Activated CD8-positive, alpha-beta memory T cell treated with anti-CD3 and anti-CD28 coated beads, Interleukin-2, amount 50 U/mL, for 24 hours (primary cell): ENCODE measurements at regions not wholly inside any gene's neighbourhood (a gene's known extent, or its start where the extent isn't known, plus 50 kb on each side); places are given as distances from the start of the nearest gene placed in this dataset.
"Not testable (repeated sequence)": the region's sequence is repeated elsewhere in the genome, so short reads cannot be mapped to it uniquely, and the experiment has no call there.

Experiments used
- DNase-seq: peaks from one replicate; pipeline ENCODE4 v3.0.0-alpha.2; 2020; ENCODE audit errors: extremely low read depth

DNA sequence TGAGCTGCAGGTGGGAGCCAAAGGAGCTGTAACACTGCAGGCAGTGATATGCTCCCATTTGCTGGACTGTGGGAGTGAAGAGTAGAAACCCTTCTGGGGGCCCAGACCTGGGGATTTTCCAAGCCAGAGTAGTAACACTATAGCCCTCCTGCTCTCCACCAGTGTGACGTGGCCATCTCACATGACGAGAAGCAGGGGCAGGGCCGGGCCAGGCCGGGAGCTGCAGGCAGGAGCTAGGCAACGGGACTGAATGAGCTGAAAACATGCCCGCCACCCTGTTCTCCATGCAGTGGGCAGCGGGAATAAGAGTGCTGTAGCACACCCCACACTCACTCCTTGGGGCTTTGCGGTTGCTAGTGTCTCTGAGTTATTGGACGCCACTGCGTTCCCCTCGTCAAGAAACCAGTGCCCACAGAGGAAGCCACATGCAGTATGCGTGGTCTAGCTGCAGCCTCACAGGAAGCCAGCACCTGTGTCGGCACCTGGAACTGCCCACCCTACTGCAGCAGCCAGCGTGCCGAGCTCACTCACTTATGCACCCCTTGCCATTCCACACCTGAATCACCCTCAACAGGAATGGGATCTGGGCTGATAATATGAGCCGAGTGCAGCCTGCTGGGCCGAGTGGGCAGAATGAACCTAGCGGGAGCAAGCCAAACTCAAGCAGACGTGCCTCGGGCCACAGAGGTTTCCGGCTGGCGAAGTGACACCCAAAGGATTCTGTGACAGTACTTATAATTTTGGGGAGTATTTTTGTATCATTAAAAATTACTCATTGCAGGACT, 1389.6 kb downstream of the KCNT2 start:
- DNase-seq = no peak

DNA sequence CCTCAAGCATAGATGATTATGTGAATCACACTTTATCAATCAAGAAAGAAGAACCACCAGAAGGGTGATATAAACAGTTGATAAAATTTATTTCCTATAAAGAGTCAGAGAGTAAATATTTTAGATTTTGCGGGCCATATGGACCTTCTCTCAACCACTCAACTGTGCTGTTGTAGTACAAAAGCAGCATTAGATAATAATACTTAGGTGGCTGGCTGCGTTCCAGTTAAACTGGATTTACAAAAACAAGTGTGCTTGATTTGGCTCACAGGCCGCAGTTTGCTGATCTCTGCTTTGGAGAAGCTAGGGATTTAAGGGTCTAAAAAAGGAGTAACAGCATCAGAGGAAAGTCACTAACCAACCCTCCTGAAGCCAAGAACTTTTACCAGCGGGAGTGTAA, 1406.0 kb downstream of the KCNT2 start:
- no peak for DNase-seq

DNA sequence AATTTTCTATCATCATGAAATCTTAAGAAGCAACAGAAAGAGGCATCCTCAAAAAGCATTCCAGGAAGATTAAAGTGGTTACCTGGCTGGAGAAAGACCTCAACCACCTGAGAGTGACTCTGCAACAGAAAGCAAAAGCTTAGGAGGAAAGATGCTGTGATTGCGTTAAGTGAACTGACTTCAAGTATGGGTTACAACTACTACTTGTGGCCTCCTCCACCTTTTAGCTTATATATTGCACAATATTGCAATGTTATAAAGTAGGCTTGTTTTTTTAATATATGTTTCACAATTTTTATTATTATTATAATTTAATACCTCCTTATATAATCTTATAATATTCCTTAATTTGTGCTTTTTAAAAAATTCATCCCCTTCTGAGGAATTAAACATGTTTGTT, 1407.5 kb downstream of the KCNT2 start:
- no peak for DNase-seq

DNA sequence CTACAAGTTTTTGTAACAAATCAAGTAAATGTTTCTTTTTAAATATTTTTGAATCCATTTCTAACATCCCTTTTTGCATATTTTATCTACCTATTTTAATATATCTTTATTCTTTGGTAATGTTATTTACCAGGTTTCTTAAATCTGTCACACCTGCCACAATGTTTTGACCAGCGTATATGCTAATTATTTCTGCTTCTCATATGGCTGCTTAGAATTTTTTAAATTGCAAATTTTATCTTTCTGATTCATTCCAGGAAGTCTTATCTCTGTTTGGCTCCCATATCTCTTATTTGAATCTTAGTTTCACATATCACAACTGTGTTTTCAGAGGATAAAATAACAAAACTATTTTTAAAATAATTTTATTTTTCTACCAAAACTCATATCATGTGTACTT, 1411.1 kb downstream of the KCNT2 start:
- no peak for DNase-seq

DNA sequence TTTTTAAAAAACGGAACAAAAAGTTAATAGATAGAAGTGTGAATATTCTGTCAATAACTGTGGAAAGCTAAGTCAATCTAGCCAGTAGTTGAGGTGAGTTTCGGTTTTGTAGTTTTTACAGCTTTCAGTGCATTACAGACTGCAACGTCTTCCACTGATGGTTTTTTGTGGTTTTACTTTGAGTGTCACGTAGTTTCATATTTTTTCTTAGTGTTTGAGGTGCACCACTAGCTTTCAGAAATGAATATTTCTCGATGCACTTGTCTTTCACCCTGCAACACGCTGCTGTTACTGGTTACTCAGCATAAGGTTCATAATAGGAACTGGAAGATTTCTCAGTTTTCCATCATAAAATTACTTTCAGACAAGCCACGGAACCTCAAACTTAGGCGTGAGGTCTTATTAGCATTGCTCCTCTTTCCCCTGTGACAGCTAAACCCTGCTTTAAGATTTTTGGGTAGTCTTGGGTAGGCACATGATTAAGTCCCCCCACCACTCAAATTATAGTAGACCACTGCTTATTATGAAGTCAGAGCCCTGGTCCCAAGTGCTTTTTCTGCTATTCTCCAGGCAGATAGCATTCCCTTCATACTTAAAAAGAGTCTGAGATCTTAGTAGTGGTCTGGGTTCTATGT, 1412.7 kb downstream of the KCNT2 start:
- no peak for DNase-seq

DNA sequence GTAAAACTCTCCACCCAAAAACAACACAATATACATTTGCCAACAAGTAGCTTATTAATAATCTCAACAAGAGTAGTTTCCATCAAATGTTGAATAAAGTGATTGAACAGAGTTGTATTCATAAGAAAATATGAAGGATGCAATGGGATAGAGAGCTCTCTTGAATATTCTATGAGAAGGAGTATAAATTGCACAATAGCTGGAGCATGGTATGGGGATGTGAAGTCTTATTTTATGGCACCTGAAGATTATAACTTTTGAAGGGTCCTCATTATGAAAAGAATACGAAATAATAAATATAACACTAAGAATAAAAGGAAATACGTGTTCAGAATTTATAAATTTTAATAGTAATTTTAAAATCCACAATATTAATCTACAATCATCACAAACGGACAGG, 1415.1 kb downstream of the KCNT2 start:
- no peak for DNase-seq

DNA sequence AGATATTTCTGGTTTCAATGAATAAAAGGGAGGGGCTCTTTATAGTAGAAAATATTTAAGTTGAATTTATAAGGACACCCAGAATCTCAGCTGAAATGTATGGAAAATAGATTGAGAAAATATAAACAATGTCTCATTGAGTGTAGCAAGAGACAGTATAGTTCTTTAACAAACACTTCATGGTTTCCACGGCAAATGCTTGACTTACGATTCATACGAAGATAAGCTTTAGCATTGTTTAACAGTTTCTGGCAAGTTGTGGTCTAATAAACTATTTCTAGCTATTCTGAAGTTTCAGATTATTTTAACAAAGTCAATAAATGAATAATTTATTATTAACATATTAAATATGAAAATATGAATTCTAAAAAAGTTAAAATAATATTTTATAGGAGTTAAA, 1419.4 kb downstream of the KCNT2 start:
- no peak for DNase-seq

DNA sequence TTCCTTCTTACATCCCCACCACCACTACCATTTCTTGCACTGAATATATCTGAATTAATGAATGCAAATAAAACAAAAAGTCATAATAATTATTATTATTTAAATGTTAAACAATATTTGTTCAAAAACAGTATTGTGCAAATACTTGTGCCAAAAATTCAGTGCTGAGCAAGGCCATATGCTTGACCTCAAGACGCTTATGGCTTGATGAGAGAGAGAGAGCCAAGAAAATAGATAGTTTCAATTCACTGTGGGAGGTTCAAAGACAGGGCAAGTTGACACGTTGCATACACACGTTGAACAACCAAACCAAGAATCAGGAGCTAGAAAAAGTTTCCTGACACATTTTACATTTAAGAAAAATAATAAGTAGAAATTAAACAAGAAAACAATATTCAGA, 1421.7 kb downstream of the KCNT2 start:
- no peak for DNase-seq

DNA sequence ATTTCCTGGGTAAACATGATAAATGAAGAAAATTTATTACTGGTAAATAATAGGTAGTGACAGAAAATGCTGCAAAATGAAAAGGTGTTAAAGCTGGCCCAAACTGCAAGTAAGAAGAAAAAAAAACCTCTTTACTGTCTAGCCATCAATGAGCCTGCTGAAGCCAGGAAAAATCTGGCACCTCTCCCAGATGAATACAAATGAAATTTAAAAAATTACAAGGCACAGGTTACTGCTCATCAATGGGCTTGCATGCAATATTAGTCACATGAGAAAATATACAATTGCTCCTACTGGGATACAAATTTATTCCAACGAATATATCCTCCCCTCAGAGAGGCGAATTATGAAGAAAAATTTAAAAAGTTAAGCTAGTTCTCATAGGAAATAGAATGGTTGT, 1422.5 kb downstream of the KCNT2 start:
- DNase-seq = no peak

DNA sequence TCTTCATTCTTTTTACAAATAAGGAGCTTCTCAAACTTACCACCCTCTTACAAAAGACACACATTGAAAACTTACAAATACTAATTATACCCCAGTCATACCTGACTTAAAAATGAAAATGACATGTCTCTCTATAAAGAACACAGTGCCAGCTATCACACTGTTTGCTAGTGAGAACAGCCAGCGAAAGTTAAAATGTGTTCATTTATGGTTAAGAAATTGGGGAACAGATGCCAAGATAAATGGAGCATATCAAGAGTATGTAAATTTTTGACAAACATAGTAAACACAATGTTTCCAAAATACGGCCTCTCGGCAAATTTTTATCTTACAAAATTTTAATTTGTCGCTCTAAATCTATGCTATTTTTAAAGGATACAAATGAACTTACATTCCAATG, 1422.9 kb downstream of the KCNT2 start:
- no peak for DNase-seq

DNA sequence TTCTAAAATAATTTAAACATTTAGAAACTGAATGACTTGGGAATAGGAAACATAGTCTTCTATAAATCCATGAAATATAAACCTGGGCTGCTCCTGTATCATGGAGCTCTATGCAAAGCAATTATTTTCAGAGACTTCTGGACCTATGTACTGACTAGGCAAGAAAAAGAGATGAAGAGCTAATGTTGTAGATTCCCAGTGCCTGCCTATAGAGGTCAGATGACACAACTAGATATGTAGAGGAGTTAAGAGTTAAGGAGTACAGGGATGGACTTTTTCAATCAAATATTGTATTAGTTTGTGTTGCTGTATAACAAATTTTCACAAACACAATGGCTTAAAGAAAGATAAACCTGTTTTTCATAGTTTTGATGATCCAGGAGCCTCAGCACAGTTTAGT, 1434.5 kb downstream of the KCNT2 start:
- DNase-seq = no peak

DNA sequence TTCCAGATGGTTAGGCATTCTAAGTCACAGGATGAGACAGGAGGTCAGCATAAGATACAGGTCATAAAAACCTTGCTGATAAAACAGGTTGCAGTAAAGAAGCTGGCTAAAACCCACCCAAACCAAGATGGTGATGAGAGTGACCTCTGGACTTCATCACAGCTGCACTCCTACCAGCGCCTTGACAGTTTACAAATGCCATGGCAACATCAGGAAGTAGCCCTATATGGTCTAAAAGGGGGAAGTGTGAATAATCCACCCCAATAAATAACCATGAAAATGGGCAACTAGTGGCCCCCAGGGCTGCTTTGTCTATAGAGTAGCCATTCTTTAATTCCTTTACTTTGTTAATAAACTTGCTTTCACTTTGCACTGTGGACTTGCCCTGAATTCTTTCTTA, 1448.4 kb downstream of the KCNT2 start:
- DNase-seq = not testable (repeated sequence)

DNA sequence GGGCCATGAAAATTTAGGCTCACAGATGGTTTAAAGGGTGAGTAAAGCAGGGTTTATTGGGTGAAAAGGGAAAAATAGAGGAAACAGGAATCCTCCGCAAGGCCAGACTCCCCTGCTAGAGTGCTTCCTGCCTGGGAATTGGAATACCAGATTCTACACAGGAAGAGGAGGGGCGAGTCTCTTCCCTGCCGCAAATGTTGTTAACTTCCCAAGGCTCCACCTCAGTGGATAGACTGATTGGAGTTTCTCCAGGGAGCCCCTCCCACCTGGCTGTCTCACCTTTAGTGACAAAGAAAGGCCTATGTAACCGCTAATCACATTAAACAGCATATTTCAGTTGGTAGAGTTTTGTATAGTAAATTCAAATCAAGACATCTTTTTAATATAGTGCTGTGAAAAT, 1450.1 kb downstream of the KCNT2 start:
- no peak for DNase-seq

DNA sequence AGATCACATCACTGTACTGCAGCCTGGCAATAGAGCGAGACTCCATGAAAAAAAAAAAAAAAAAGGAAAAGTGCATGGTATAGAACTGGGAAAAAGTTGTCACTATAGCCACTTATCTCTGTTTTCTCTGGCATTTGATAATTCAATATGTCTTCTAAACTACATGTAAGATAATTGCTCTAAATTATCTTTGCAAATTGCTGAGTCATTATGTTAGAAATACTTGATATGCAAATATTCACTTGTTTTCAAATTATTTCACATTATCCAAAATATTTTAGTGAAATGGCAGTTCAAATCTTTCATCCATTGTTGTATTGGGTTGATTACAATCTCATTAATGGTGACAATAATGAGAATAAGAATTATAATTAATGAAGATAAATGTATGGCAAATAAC, 1455.1 kb downstream of the KCNT2 start:
- no peak for DNase-seq

DNA sequence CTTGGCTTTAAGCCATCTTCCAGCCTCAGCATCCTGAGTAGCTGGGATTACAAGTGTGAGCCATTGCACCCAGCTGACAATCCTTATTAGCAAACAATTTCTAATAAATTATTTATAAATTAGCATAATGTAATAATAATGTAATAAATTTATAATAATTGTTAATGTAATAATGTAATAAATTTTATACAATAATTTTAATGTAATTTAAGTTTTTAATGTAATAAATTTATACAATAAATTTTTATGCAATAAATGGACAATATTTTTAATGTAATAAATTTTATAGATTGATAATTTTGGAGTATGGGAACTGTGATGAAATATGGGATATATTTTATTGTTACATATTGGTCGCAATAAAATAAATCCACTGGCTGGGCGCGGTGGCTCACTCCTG, 1457.5 kb downstream of the KCNT2 start:
- DNase-seq = no peak

DNA sequence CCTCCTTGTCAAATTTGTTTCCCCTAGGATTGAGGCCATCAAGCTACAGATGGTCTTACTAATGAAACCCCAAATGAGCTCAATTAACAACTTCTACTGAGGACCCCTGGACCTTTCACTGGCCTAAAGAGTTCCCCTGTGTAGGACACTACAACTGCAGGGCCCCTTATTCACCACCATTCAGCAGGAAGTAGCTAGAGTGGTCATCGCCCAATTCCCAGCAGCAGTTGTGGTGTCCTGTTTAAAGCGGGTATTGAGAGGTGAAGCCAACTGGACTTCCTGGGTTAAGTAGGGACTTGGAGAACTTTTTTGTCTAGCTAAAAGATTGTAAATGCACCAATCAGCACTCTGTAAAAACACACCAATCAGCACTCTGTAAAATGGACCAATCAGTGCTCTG, 1466.9 kb downstream of the KCNT2 start:
- no peak for DNase-seq

DNA sequence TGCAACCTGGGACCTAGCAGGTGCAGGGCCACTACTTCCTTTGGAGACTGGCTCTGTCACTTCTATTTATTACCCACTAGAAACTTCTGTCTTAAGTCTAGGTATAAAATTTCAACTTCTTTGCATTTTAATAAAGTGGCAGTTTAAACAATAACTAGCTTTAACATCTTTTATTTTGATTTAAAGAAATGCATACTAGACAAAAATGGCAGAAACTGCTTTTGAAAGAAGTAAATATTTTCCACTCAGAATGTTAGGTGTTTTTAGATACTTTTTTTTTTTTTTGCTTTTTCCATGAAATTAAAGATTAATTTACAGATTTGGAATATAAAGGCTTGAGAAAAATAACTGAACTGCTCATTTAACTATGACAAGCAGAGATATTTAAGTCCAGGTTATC, 1477.6 kb downstream of the KCNT2 start:
- no peak for DNase-seq

DNA sequence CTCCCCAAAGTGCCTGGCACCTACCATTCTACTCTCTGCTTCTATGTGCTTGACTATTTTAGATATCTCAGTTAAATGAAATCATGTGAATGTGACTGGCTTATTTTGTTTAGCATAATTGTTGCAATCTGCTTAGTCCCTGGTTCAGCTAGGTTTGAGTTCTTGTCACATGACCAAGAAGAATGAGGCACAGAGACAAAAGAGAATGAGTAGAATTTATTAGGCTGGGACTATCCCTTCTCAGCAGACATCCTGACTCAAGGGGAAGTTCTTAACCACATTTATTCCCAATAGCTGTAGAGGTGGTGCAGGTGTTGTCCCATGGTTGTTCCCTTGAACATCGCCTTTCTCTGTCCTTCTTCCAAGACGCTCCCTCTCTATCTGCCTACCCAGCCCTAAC, 1485.7 kb downstream of the KCNT2 start:
- no peak for DNase-seq

DNA sequence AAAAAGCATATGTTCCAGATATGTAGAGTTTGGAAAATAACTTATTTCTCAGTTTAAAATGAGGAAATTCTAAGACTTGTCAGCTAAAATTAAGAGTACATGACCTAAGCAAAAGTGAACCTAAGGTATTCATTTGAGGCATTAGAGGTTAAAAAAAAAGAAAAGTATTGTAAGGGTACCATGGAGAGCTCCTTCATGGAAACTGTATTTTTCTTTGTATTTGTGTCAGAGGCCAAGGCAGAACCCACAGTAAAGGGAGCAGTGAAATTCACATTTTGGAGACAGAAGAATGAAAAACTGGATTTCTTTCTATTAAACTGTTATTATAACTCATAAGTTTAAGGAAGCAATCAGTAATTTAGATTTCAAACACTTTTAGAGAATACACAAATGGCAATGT, 1494.8 kb downstream of the KCNT2 start:
- no peak for DNase-seq

DNA sequence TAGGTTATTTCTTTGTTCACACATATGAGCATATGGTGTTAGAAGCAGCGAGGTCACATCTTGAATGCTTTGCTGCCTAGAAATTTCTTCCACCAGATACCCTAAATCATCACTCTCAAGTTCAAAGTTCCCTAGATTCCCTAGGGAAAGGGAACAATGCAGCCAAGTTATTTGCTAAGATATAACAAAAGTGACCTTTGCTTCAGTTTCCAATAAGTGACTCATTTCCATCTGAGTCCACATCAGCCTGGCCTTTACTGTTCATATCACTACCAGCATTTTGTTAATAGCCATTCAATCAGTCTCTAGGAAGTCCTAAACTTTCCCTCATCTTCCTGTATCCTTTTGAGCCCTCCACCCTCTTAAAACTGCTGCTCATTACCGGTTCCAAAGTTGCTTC, 1502.5 kb downstream of the KCNT2 start:
- DNase-seq = no peak

DNA sequence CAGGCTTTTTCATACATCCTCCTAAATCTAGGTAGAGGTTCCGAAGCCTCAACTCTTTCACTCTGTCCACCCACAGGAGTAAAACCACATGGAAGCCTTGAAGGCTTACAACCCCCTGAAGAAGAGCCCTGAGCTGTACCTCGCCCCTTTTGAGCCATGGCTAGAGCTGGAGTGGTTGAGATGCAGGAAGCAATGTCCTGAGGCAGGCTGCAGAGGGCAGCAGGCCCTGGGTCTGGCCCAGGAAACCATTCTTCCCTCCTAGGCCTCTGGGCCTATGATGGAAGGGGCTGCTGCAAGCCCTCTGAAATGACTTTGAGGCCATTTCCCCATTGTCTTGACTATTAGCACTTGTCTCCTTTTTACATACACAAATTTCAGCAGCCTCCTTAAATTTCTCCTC, 1503.0 kb downstream of the KCNT2 start:
- no peak for DNase-seq

DNA sequence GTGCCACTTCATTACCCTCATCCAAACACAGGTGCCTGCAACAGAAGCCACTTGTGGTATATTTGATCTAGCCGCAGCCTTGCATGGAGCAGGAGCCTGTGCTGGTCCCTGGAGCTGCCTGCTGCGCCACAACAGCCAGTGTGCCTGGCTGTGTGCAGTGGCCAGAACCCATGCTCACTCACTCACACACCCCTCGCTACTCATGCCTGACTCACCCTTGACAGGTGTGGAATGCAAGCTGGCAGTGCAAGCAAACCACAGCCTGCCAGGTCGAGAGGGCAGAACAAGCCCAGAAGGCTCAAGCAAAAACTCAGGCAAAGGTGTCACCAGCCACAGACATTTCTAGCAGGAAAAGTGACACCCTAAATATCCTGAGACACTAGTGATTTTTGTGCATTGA, 1510.9 kb downstream of the KCNT2 start:
- DNase-seq = no peak

DNA sequence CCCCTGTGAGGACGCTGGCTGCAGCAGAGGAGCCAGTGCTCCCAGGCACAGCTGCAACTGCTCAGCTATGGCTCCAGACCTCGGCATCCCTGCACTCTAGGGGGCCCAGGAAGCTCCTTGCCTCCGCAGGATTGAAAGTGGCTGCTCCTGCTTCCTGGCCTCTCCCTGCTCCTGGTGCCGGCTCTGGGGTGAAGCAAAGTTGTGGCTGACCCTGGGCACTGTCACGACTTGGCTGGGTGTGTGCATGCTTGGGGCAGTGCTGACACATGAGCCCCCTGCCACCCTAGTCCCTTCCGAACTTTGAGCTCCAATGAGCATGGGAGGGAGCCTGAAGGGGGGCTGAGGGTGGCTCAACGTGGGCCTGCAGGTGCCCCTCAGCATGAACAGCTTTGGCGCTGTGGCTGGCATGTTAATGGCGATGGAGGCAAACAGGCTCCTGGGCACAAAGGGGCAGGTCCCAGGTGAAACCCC, 1512.2 kb downstream of the KCNT2 start:
- DNase-seq = no peak

DNA sequence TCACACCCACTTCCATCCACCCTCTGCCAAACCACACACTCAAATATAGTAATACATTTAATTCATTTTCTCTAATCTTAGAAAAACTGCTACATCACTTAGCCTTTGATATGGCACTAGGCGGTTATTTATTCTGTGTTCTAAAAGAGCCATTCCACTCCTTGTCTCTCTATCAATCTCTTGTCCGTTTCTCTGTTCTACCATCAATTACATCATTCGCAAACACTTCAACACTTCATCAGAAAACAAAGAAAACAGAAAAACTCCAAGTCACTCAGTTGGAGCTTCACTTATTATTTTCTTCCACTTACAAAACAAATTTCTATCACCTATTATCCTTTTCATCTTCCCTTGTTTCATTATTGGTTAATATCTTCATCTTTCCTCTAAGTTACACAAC, 1523.0 kb downstream of the KCNT2 start:
- DNase-seq = no peak
